Skeletal muscle tissue (tissue), 3 donors: ENCODE measurements at regions not wholly inside any gene's neighbourhood (a gene's known extent, or its start where the extent isn't known, plus 50 kb on each side); places are given as distances from the start of the nearest gene placed in this dataset.
A peak's percentile ranks its signal among the peaks of the same experiment; 100 is the strongest.

Experiments
- H3K27ac ChIP-seq: one replicate; pipeline ENCODE4 v1.7.0; 2013; ENCODE audit warnings: mild to moderate bottlenecking, low read depth, low read length, inconsistent platforms
- H3K27me3 ChIP-seq, 3 donors: one replicate each; pipeline ENCODE4 v1.7.0; 2013; ENCODE audit warnings: low read length in 3 of 3; ENCODE audit not compliant: control insufficient read depth in 3 of 3, insufficient read depth in 3 of 3
- H3K36me3 ChIP-seq, 3 donors: one replicate each; pipeline ENCODE4 v1.7.0; 2013; ENCODE audit warnings: low read length in 3 of 3; ENCODE audit not compliant: control insufficient read depth in 3 of 3, insufficient read depth in 3 of 3
- H3K4me1 ChIP-seq, 3 donors: one replicate each; pipeline ENCODE4 v1.7.0; 2013; ENCODE audit warnings: low read length in 3 of 3, mild to moderate bottlenecking in 3 of 3; ENCODE audit not compliant: control insufficient read depth in 3 of 3, insufficient read depth in 3 of 3
- H3K4me3 ChIP-seq, 3 donors: one replicate each; pipeline ENCODE4 v1.7.0; 2013; ENCODE audit warnings: low read length in 3 of 3
- H3K9ac ChIP-seq, 3 donors: one replicate each; pipeline ENCODE4 v1.7.0; 2013; ENCODE audit warnings: low read length in 3 of 3, mild to moderate bottlenecking in 3 of 3, moderate library complexity in 2 of 3, low read depth in 1 of 3
- H3K9me3 ChIP-seq, 3 donors: one replicate each; pipeline ENCODE4 v1.7.0; 2013; ENCODE audit warnings: low read length in 3 of 3; ENCODE audit not compliant: control insufficient read depth in 3 of 3
- donor health status: Osteomylitis.

GRCh38 chr20:50343490-50344179 lies 153.0 kb downstream of the CEBPB start:
- no peak overlapping the region for H3K27ac ChIP-seq
- H3K36me3 ChIP-seq: no peaks in the 10 kb centered on the region
- H3K4me1 ChIP-seq: peaks cover 25 to 38% (median 26%) of the 10 kb centered on the region in 3 donors
- H3K9ac ChIP-seq: no peak overlapping the region
- H3K9me3 ChIP-seq: no peaks in the 10 kb centered on the region
- no peaks in the 10 kb centered on the region for H3K27me3 ChIP-seq
- H3K4me3 ChIP-seq: no peak overlapping the region

GRCh38 chr20:50344232-50345071 lies 153.8 kb downstream of the CEBPB start:
- no peaks in the 10 kb centered on the region for H3K9me3 ChIP-seq
- no peak overlapping the region for H3K27ac ChIP-seq
- H3K27me3 ChIP-seq: no peaks in the 10 kb centered on the region
- no peaks in the 10 kb centered on the region for H3K36me3 ChIP-seq
- peaks cover 22 to 33% (median 25%) of the 10 kb centered on the region in 3 donors for H3K4me1 ChIP-seq
- H3K4me3 ChIP-seq: no peak overlapping the region
- no peak overlapping the region for H3K9ac ChIP-seq

DNA sequence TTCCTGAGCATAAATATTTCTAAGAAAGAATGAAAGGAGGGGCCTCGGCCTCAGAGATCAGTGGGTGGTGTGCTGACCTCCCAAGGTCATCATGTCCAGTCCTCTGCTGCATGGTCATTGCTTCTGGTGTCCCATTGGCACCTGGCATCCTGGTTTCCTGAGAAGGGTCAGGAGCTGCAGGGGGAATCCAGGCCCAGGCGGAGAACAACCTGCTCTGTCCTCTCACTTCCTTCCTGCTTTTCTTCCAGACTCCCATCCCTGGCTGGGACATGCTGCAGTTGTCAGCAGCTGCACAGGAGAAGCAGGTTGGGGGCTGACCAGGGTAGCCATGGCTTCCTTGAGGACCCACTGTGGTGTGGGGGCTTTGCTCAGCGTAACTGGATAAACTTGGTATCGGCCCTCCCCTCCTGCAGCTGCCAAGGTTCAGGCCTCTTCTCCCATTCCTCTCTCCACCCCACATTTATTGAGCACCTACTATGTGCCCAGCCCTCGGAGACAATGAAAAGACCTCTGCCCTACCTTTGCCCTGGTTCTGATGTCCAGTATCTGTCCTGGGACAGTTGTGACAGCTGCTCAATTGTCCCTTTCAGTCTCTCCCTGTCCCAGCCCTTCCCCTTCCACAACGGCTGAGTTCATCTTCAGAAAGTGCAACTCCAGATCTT lies 155.2 kb downstream of the CEBPB start:
- Histone ChIP-seq H3K9me3 (no peaks in the 10 kb centered on the region), H3K9ac (peak overlapping the region in 2 of 3 donors; percentile 63 to 72), H3K4me3 (peak overlapping the region in 2 of 3 donors; percentile 20 to 67), H3K4me1 (peaks cover 21 to 31% (median 25%) of the 10 kb centered on the region in 3 donors), H3K27me3 (no peaks in the 10 kb centered on the region), H3K27ac (peak overlapping the region; percentile 73), H3K36me3 (no peaks in the 10 kb centered on the region)

- peak overlapping the region; percentile 73 for H3K27ac ChIP-seq
- H3K4me3 ChIP-seq: peak overlapping the region; percentile 20 to 67 (median 58)
- peaks cover 21 to 31% (median 25%) of the 10 kb centered on the region in 3 donors for H3K4me1 ChIP-seq
- no peaks in the 10 kb centered on the region for H3K9me3 ChIP-seq
- H3K27me3 ChIP-seq: no peaks in the 10 kb centered on the region
- H3K36me3 ChIP-seq: no peaks in the 10 kb centered on the region
- H3K9ac ChIP-seq: peak overlapping the region in 2 of 3 donors; percentile 63 to 72
Observed at GRCh38 chr20:50346374-50347283, 156.0 kb downstream of the CEBPB start.

DNA sequence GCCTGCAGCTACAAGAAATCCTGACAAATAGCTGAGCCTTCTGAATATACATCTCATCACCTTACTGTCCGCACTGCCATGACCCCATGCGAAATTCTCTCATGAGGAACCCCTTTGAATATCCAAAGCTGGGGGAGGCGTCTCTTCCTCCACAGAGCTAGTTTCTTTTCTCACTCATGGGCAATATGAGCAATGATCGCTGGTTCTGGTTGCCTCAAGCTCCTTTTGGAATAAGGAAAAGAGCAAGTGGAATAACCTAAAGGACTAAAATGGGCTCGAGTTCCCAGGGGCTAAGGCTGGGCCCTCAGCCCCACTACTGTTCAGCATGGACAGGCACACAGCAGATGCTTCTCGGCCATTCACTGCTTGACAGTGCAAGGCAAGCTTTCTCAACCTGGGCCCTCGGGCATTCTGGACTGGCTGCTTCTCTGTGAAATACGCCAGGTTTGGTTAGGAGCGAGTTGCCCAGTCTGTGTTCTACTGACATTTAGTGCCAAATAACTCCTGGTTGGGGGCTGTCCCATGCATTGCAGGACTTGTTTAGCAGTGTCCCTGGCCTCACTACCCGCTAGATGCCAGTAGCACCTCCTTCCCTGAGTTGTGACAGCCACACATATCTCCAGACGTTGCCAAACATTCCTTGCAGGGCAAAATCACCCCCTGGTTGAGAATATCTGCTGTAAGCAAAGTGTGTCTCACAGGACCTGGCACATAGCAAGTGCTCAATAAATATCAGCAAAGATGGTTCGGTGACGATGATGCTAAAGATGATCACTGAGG lies 156.8 kb downstream of the CEBPB start:
- Histone ChIP-seq H3K9me3 (no peaks in the 10 kb centered on the region), H3K4me3 (no peak overlapping the region), H3K4me1 (peaks cover 21 to 31% (median 25%) of the 10 kb centered on the region in 3 donors), H3K27me3 (no peaks in the 10 kb centered on the region), H3K9ac (peak overlapping the region in 1 of 3 donors; percentile 45), H3K27ac (peak overlapping the region; percentile 73), H3K36me3 (no peaks in the 10 kb centered on the region)

DNA sequence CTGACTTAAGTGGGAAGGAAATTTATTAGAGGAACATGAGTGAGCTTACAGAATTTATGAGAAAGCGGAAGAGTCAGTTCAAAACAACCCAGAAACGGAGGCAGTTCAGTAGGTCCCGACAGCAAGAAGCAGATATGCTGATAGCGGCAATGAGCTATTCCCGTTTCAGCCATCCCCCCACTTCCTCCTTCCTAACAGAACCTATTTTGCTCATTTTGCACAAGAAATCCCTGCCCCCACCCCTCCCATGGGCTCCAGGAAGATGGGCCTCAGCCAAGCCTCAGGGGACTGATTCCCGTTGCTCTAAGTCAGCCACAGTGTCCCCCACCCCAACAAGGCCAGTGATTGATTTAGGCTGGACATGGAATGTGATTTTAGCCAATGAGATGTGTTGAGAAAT lies 157.5 kb downstream of the CEBPB start:
- Histone ChIP-seq H3K4me3 (no peak overlapping the region), H3K4me1 (peaks cover 21 to 32% (median 26%) of the 10 kb centered on the region in 3 donors)

GRCh38 chr20:50350510-50351249 lies 159.5 kb upstream of the PTPN1 start:
- Histone ChIP-seq H3K9ac (no peak overlapping the region), H3K4me3 (no peak overlapping the region), H3K36me3 (no peaks in the 10 kb centered on the region), H3K27me3 (no peaks in the 10 kb centered on the region), H3K9me3 (no peaks in the 10 kb centered on the region), H3K4me1 (peaks cover 15 to 28% (median 26%) of the 10 kb centered on the region in 3 donors), H3K27ac (no peak overlapping the region)

More for the DNA sequence above, 157.5 kb downstream of the CEBPB start:
- no peaks in the 10 kb centered on the region for H3K27me3 ChIP-seq
- H3K9me3 ChIP-seq: no peaks in the 10 kb centered on the region
- H3K27ac ChIP-seq: peak overlapping the region; percentile 73
- H3K9ac ChIP-seq: no peak overlapping the region
- no peaks in the 10 kb centered on the region for H3K36me3 ChIP-seq

- Histone ChIP-seq H3K27ac (no peak overlapping the region), H3K36me3 (no peaks in the 10 kb centered on the region), H3K9me3 (no peaks in the 10 kb centered on the region), H3K9ac (no peak overlapping the region), H3K4me3 (no peak overlapping the region), H3K27me3 (no peaks in the 10 kb centered on the region), H3K4me1 (peaks cover 7 to 19% (median 17%) of the 10 kb centered on the region in 3 donors)
Observed at GRCh38 chr20:50351541-50351940, 158.6 kb upstream of the PTPN1 start.
